Vagina (tissue), 2 donors: ENCODE measurements at regions not wholly inside any gene's neighbourhood (a gene's known extent, or its start where the extent isn't known, plus 50 kb on each side); places are given as distances from the start of the nearest gene placed in this dataset.

Experiments used
- POLR2A ChIP-seq, 2 donors: fragments of 450-650 bp; IDR thresholded peaks; one replicate each; pipeline ENCODE4 v1.6.1; 2017; ENCODE audit warnings: antibody characterized with exemption in 2 of 2, mild to moderate bottlenecking in 2 of 2, moderate library complexity in 2 of 2
- TF ChIP-seq, protein P1 (sequence below), 3 experiments: fragments of 450-650 bp in 2 of 3; fragments of 200-600 bp in 1 of 3; sonication (generic) in 1 of 3; IDR thresholded peaks; one replicate each; pipeline ENCODE4 v1.5.1; 2017 to 2019; ENCODE audit warnings: antibody characterized with exemption in 3 of 3, mild to moderate bottlenecking in 2 of 3, moderate library complexity in 2 of 3

DNA sequence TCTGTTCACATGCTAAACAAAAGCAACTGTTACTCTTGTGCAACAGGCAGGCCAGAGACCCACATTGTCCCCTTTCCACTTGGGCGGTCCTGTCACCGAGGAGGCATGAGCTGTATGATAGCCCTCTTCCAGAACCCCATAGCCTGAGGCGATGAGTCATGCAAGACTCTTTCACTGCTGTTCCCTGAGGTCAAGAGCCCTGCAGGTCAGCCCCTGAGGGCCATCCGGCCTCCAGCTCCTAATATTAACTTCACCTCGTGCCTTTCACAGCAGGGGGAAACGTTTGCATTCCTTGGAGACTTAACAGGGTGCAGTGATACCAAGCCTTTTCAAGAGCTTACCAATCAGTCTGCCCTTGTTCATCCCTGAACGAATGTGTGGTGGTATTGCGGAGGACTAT lies 253.3 kb upstream of the ECI2 start:
- TF ChIP-seq, protein P1, sequence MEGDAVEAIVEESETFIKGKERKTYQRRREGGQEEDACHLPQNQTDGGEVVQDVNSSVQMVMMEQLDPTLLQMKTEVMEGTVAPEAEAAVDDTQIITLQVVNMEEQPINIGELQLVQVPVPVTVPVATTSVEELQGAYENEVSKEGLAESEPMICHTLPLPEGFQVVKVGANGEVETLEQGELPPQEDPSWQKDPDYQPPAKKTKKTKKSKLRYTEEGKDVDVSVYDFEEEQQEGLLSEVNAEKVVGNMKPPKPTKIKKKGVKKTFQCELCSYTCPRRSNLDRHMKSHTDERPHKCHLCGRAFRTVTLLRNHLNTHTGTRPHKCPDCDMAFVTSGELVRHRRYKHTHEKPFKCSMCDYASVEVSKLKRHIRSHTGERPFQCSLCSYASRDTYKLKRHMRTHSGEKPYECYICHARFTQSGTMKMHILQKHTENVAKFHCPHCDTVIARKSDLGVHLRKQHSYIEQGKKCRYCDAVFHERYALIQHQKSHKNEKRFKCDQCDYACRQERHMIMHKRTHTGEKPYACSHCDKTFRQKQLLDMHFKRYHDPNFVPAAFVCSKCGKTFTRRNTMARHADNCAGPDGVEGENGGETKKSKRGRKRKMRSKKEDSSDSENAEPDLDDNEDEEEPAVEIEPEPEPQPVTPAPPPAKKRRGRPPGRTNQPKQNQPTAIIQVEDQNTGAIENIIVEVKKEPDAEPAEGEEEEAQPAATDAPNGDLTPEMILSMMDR (IDR thresholded peaks at IDR 0.05) = no peak
- TF ChIP-seq POLR2A (IDR thresholded peaks at IDR 0.05) = no peak
